Osteoblast (primary cell): ENCODE measurements at regions not wholly inside any gene's neighbourhood (a gene's known extent, or its start where the extent isn't known, plus 50 kb on each side); places are given as distances from the start of the nearest gene placed in this dataset.

Experiments
- DNase-seq: peaks from one replicate; pipeline ENCODE4 v3.0.0; 2011; ENCODE audit warnings: low spot score, mixed read lengths; ENCODE audit not compliant: insufficient read length; ENCODE audit errors: missing footprints
- H2AFZ ChIP-seq: 2 replicates; pipeline ENCODE4 v1.6.0; 2011; ENCODE audit warnings: mild to moderate bottlenecking, low read length
- H3K27ac ChIP-seq: 2 replicates; pipeline ENCODE4 v1.5.1; 2011; ENCODE audit warnings: mild to moderate bottlenecking, low read depth, low read length, moderate library complexity
- H3K27me3 ChIP-seq: 2 replicates; pipeline ENCODE4 v1.6.0; 2012; ENCODE audit warnings: mild to moderate bottlenecking, control low read depth, inconsistent platforms, low read length, moderate library complexity; ENCODE audit not compliant: insufficient read depth
- H3K36me3 ChIP-seq: 2 replicates; pipeline ENCODE4 v1.5.1; 2011; ENCODE audit warnings: mild to moderate bottlenecking, low read length, control low read depth, moderate library complexity; ENCODE audit not compliant: insufficient read depth
- H3K4me1 ChIP-seq: 2 replicates; pipeline ENCODE4 v1.5.1; 2011; ENCODE audit warnings: mild to moderate bottlenecking, low read length, control low read depth, moderate library complexity; ENCODE audit not compliant: insufficient read depth
- H3K4me2 ChIP-seq: 2 replicates; pipeline ENCODE4 v1.6.0; 2011; ENCODE audit warnings: mild to moderate bottlenecking, low read length; ENCODE audit not compliant: insufficient read depth
- H3K4me3 ChIP-seq: fragments of 200-600 bp; sonication (generic); 3 replicates; pipeline ENCODE4 v1.5.1; 2012; ENCODE audit warnings: mild to moderate bottlenecking, low read length, inconsistent platforms; ENCODE audit not compliant: insufficient read depth
- H3K79me2 ChIP-seq: 2 replicates; pipeline ENCODE4 v1.6.0; 2012; ENCODE audit warnings: mild to moderate bottlenecking, low read length, control low read depth, inconsistent platforms; ENCODE audit not compliant: insufficient read depth
- H3K9me3 ChIP-seq: 2 replicates; pipeline ENCODE4 v1.5.1; 2011; ENCODE audit warnings: low read depth, low read length, control low read depth
- H4K20me1 ChIP-seq: 2 replicates; pipeline ENCODE4 v1.6.0; 2012; ENCODE audit warnings: mild to moderate bottlenecking, low read length, control low read depth; ENCODE audit not compliant: insufficient read depth
- CTCF ChIP-seq: IDR thresholded peaks from 2 replicates; pipeline ENCODE4 v1.5.1; 2011; ENCODE audit warnings: mild to moderate bottlenecking, low read depth, low read length, moderate library complexity; ENCODE audit errors: extremely low read depth

GRCh38 chr12:42684802-42685071 lies 95.2 kb upstream of the PRICKLE1 start:
- no peak overlapping the region for H3K4me2 ChIP-seq
- no peaks in the 10 kb centered on the region for H3K27me3 ChIP-seq
- H3K79me2 ChIP-seq = no peaks in the 10 kb centered on the region
- no peak overlapping the region for H3K27ac ChIP-seq
- no peak for DNase-seq
- TF ChIP-seq CTCF = no peak
- H3K36me3 ChIP-seq = no peaks in the 10 kb centered on the region
- no peak overlapping the region for H3K4me3 ChIP-seq
- no peaks in the 10 kb centered on the region for H4K20me1 ChIP-seq
- no peaks in the 10 kb centered on the region for H3K9me3 ChIP-seq
- H3K4me1 ChIP-seq = peaks cover 1% of the 10 kb centered on the region
- H2AFZ ChIP-seq = no peak overlapping the region

- TF ChIP-seq CTCF = no peak
- H3K36me3 ChIP-seq = no peaks in the 10 kb centered on the region
- H3K79me2 ChIP-seq = no peaks in the 10 kb centered on the region
- H4K20me1 ChIP-seq = no peaks in the 10 kb centered on the region
- no peak overlapping the region for H3K4me3 ChIP-seq
- H3K27me3 ChIP-seq = no peaks in the 10 kb centered on the region
- H3K27ac ChIP-seq = no peak overlapping the region
- no peaks in the 10 kb centered on the region for H3K9me3 ChIP-seq
- H3K4me1 ChIP-seq = peaks cover 4% of the 10 kb centered on the region
- no peak for DNase-seq
- H3K4me2 ChIP-seq = no peak overlapping the region
- no peak overlapping the region for H2AFZ ChIP-seq
These were observed 94.6 kb upstream of the PRICKLE1 start for GRCh38 chr12:42683933-42684801.

- H2AFZ ChIP-seq = no peak overlapping the region
- no peak for TF ChIP-seq CTCF
- no peak overlapping the region for H3K27ac ChIP-seq
- no peaks in the 10 kb centered on the region for H4K20me1 ChIP-seq
- no peaks in the 10 kb centered on the region for H3K27me3 ChIP-seq
- H3K9me3 ChIP-seq = no peaks in the 10 kb centered on the region
- no peaks in the 10 kb centered on the region for H3K79me2 ChIP-seq
- H3K4me1 ChIP-seq = peaks cover 4% of the 10 kb centered on the region
- H3K4me2 ChIP-seq = no peak overlapping the region
- no peak overlapping the region for H3K4me3 ChIP-seq
- no peaks in the 10 kb centered on the region for H3K36me3 ChIP-seq
- no peak for DNase-seq
These were observed 93.7 kb upstream of the PRICKLE1 start for GRCh38 chr12:42683266-42683665.

- no peak overlapping the region for H3K27ac ChIP-seq
- H2AFZ ChIP-seq = no peak overlapping the region
- H3K4me1 ChIP-seq = peaks cover 4% of the 10 kb centered on the region
- TF ChIP-seq CTCF = no peak
- H3K4me3 ChIP-seq = no peak overlapping the region
- H3K4me2 ChIP-seq = no peak overlapping the region
- DNase-seq = no peak
- H3K79me2 ChIP-seq = no peaks in the 10 kb centered on the region
- no peaks in the 10 kb centered on the region for H3K36me3 ChIP-seq
- no peaks in the 10 kb centered on the region for H4K20me1 ChIP-seq
- H3K9me3 ChIP-seq = no peaks in the 10 kb centered on the region
- H3K27me3 ChIP-seq = no peaks in the 10 kb centered on the region
These were observed 89.9 kb upstream of the PRICKLE1 start for GRCh38 chr12:42679466-42679865.
